GM19463 (cell line): ENCODE measurements at regions not wholly inside any gene's neighbourhood (a gene's known extent, or its start where the extent isn't known, plus 50 kb on each side); places are given as distances from the start of the nearest gene placed in this dataset.
"Not testable (repeated sequence)": the region's sequence is repeated elsewhere in the genome, so short reads cannot be mapped to it uniquely, and the experiment has no call there.

Experiments used
- ATAC-seq: cut with Tn5 transposase; IDR thresholded peaks from one replicate; pipeline ENCODE4 v1.9.1; 2021; ENCODE audit warnings: mild to moderate bottlenecking, moderate library complexity; ENCODE audit not compliant: unreplicated experiment

- ATAC-seq, result no peak
Observed at GRCh38 chr1:166601650-166602278, 237.5 kb upstream of the POGK start.

GRCh38 chr1:166602801-166603200, 236.5 kb upstream of the POGK start:
- ATAC-seq, result not testable (repeated sequence)

- ATAC-seq, result no peak
Observed at GRCh38 chr1:166603296-166603695, 236.0 kb upstream of the POGK start.

- no peak for ATAC-seq
Observed at GRCh38 chr1:166605137-166605536, 234.1 kb upstream of the POGK start.

GRCh38 chr1:166612886-166613285, 226.4 kb upstream of the POGK start:
- no peak for ATAC-seq

GRCh38 chr1:166616206-166616605, 223.1 kb upstream of the POGK start:
- no peak for ATAC-seq

GRCh38 chr1:166626711-166627110, 212.6 kb upstream of the POGK start:
- no peak for ATAC-seq

- no peak for ATAC-seq
Observed at GRCh38 chr1:166627558-166627957, 211.7 kb upstream of the POGK start.

GRCh38 chr1:166628259-166628658, 211.0 kb upstream of the POGK start:
- ATAC-seq, result no peak

- ATAC-seq, result no peak
Observed at GRCh38 chr1:166629946-166630345, 209.3 kb upstream of the POGK start.

- ATAC-seq, result no peak
Observed at GRCh38 chr1:166630369-166630768, 208.9 kb upstream of the POGK start.

GRCh38 chr1:166638137-166638536, 201.1 kb upstream of the POGK start:
- ATAC-seq, result no peak

GRCh38 chr1:166657228-166657627, 182.0 kb upstream of the POGK start:
- ATAC-seq, result not testable (repeated sequence)

GRCh38 chr1:166666790-166667189, 172.5 kb upstream of the POGK start:
- not testable (repeated sequence) for ATAC-seq

- ATAC-seq, result not testable (repeated sequence)
Observed at GRCh38 chr1:166667600-166667999, 171.7 kb upstream of the POGK start.

GRCh38 chr1:166671627-166672026, 167.6 kb upstream of the POGK start:
- no peak for ATAC-seq

GRCh38 chr1:166673722-166674121, 165.6 kb upstream of the POGK start:
- no peak for ATAC-seq

GRCh38 chr1:166675213-166675612, 164.1 kb upstream of the POGK start:
- ATAC-seq, result no peak

GRCh38 chr1:166676981-166677380, 162.3 kb upstream of the POGK start:
- ATAC-seq, result no peak

- ATAC-seq, result no peak
Observed at GRCh38 chr1:166679369-166679768, 159.9 kb upstream of the POGK start.

- no peak for ATAC-seq
Observed at GRCh38 chr1:166682588-166682987, 156.7 kb upstream of the POGK start.

GRCh38 chr1:166684669-166685068, 154.6 kb upstream of the POGK start:
- ATAC-seq, result not testable (repeated sequence)

GRCh38 chr1:166685200-166685599, 154.1 kb upstream of the POGK start:
- no peak for ATAC-seq
